ENCODE measurements at regions not wholly inside any gene's neighbourhood (a gene's known extent, or its start where the extent isn't known, plus 50 kb on each side); places are given as distances from the start of the nearest gene placed in this dataset.
"Not testable (repeated sequence)": the region's sequence is repeated elsewhere in the genome, so short reads cannot be mapped to it uniquely, and the experiment has no call there.

- no peak for FAIRE-seq
- DNase-seq (ENCODE audit: insufficient read length, low spot score), result no peak
- no peak for TF ChIP-seq POLR2A (IDR thresholded peaks at IDR 0.05; ENCODE audit: low read depth, low read length)
Measured at GRCh38 chr1:190906206-190906725, 428.6 kb upstream of the BRINP3 start.

- FAIRE-seq (no peak), DNase-seq (ENCODE audit: insufficient read length, low spot score) (no peak)
- TF ChIP-seq POLR2A (IDR thresholded peaks at IDR 0.05; ENCODE audit: low read depth, low read length), result no peak
Measured at GRCh38 chr1:190908246-190908645, 430.6 kb upstream of the BRINP3 start.

- no peak for DNase-seq (ENCODE audit: insufficient read length, low spot score)
- peak; percentile 30 for FAIRE-seq
- no peak for TF ChIP-seq POLR2A (IDR thresholded peaks at IDR 0.05; ENCODE audit: low read depth, low read length)
Measured at GRCh38 chr1:190908691-190909090, 431.0 kb upstream of the BRINP3 start.

- FAIRE-seq, result no peak
- TF ChIP-seq POLR2A (IDR thresholded peaks at IDR 0.05; ENCODE audit: low read depth, low read length), result no peak
Measured at GRCh38 chr1:190935925-190936324, 458.3 kb upstream of the BRINP3 start.

GRCh38 chr1:190936337-190936736 is 458.7 kb upstream of the BRINP3 start:
- FAIRE-seq (no peak), DNase-seq (ENCODE audit: insufficient read length, low spot score) (no peak)
- TF ChIP-seq POLR2A (IDR thresholded peaks at IDR 0.05; ENCODE audit: low read depth, low read length), result no peak

More at GRCh38 chr1:190935925-190936324, 458.3 kb upstream of the BRINP3 start:
- DNase-seq (ENCODE audit: insufficient read length, low spot score), result no peak

- no peak for TF ChIP-seq POLR2A (IDR thresholded peaks at IDR 0.05; ENCODE audit: low read depth, low read length)
- DNase-seq (ENCODE audit: insufficient read length, low spot score), result no peak
- FAIRE-seq, result no peak
Measured at GRCh38 chr1:190940951-190941350, 463.3 kb upstream of the BRINP3 start.

DNA sequence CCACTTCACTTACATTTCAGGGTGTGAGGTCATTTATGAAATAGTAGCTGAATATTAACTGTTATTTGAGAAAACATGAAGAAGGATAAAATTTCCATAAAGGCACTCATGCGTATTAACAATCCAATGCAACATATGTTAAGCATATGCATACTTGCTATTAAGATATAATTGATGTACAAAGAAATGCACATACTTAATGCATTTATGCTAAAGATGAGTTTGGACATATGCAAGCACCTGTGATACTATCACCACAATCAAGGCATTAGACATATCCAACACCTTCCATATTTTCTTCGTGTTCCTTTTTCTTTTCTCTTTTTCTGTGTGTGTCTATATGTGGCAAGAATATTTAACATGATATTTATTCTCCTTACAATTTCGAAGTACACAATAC is 464.8 kb upstream of the BRINP3 start:
- no peak for TF ChIP-seq POLR2A (IDR thresholded peaks at IDR 0.05; ENCODE audit: low read depth, low read length)
- DNase-seq (ENCODE audit: insufficient read length, low spot score), result no peak
- FAIRE-seq, result no peak

GRCh38 chr1:190943722-190944121 is 466.1 kb upstream of the BRINP3 start:
- not testable (repeated sequence) for DNase-seq (ENCODE audit: insufficient read length, low spot score); FAIRE-seq

- DNase-seq (ENCODE audit: insufficient read length, low spot score), result no peak
- FAIRE-seq, result no peak
- TF ChIP-seq POLR2A (IDR thresholded peaks at IDR 0.05; ENCODE audit: low read depth, low read length), result no peak
Measured at GRCh38 chr1:190949939-190950338, 472.3 kb upstream of the BRINP3 start.

- TF ChIP-seq POLR2A (IDR thresholded peaks at IDR 0.05; ENCODE audit: low read depth, low read length), result no peak
- FAIRE-seq, result peak; percentile 43
Measured at GRCh38 chr1:190957565-190957964, 479.9 kb upstream of the BRINP3 start.

GRCh38 chr1:190963321-190963720 is 485.7 kb upstream of the BRINP3 start:
- DNase-seq (ENCODE audit: insufficient read length, low spot score), result no peak

More at GRCh38 chr1:190957565-190957964, 479.9 kb upstream of the BRINP3 start:
- no peak for DNase-seq (ENCODE audit: insufficient read length, low spot score)

DNA sequence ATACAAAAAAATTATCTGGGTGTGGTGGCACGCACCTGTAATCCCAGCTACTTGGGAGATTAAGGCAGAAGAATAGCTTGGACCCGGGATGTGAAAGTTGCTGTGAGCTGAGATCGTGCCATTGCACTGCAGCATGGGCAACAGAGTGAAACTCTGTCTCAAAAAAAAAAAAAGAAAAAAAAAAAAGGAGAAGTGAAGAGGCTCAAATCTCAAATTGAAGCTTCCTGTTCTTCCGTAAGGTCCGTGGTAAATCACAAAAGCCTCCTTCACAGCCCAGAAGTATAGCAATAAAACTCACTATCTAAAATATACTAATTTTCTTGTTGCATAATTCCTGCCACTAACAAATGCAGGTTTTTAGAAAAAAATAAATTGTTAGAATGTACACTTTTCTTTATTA is 498.2 kb upstream of the BRINP3 start:
- TF ChIP-seq POLR2A (IDR thresholded peaks at IDR 0.05; ENCODE audit: low read depth, low read length), result no peak
- DNase-seq (ENCODE audit: insufficient read length, low spot score), result no peak
- FAIRE-seq, result no peak

More at GRCh38 chr1:190963321-190963720, 485.7 kb upstream of the BRINP3 start:
- TF ChIP-seq POLR2A (IDR thresholded peaks at IDR 0.05; ENCODE audit: low read depth, low read length), result no peak
- FAIRE-seq, result peak; percentile 38

- DNase-seq (ENCODE audit: insufficient read length, low spot score), result no peak
- TF ChIP-seq POLR2A (IDR thresholded peaks at IDR 0.05; ENCODE audit: low read depth, low read length), result no peak
- no peak for FAIRE-seq
Measured at GRCh38 chr1:191002768-191003167, 525.1 kb upstream of the BRINP3 start.

GRCh38 chr1:191016765-191017164 is 539.1 kb upstream of the BRINP3 start:
- DNase-seq (ENCODE audit: insufficient read length, low spot score), result no peak
- FAIRE-seq, result no peak
- TF ChIP-seq POLR2A (IDR thresholded peaks at IDR 0.05; ENCODE audit: low read depth, low read length), result no peak

GRCh38 chr1:191022856-191023255 is 545.2 kb upstream of the BRINP3 start:
- TF ChIP-seq POLR2A (IDR thresholded peaks at IDR 0.05; ENCODE audit: low read depth, low read length), result no peak
- FAIRE-seq, result no peak
- no peak for DNase-seq (ENCODE audit: insufficient read length, low spot score)

All from H54 (cell line).